ENCODE measurements at regions not wholly inside any gene's neighbourhood (a gene's known extent, or its start where the extent isn't known, plus 50 kb on each side); places are given as distances from the start of the nearest gene placed in this dataset.

- Mint-ChIP-seq H3K9me3 (peaks cover 0 to 5% (median 2%) of the 10 kb centered on the region in 8 donors), H3K27me3 (no peaks in the 10 kb centered on the region), H3K27ac (no peak overlapping the region), H3K4me1 (no peaks in the 10 kb centered on the region), H3K4me3 (no peak overlapping the region), H3K36me3 (no peaks in the 10 kb centered on the region)
- Histone ChIP-seq H3K9me3 (ENCODE audit: control insufficient read depth in 1 of 2, low read length in 2 of 2) (no peaks in the 10 kb centered on the region), H3K36me3 (ENCODE audit: insufficient read depth, low read length) (no peaks in the 10 kb centered on the region), H3K27me3 (ENCODE audit: insufficient read depth, low read length) (no peaks in the 10 kb centered on the region), H3K4me3 (ENCODE audit: low read length in 2 of 2) (no peak overlapping the region), H3K27ac (ENCODE audit: low read depth, low read length) (no peak overlapping the region), H3K4me1 (ENCODE audit: insufficient read depth, low read length) (no peaks in the 10 kb centered on the region)
- CTCF ChIA-PET (ENCODE audit: partially characterized antibody): no interaction called here
- intact Hi-C loops (cut with micrococcal nuclease): no loop called here
- POLR2A ChIA-PET (ENCODE audit: partially characterized antibody): no interaction called here
- DNase-seq: no peak
These were observed 284.5 kb downstream of the MAT2B start for GRCh38 chr5:163789870-163790269.

- CTCF ChIA-PET (ENCODE audit: partially characterized antibody): no interaction called here
- Histone ChIP-seq H3K27ac (ENCODE audit: low read depth, low read length) (no peak overlapping the region), H3K4me1 (ENCODE audit: insufficient read depth, low read length) (no peaks in the 10 kb centered on the region), H3K9me3 (ENCODE audit: control insufficient read depth in 1 of 2, low read length in 2 of 2) (no peaks in the 10 kb centered on the region), H3K27me3 (ENCODE audit: insufficient read depth, low read length) (no peaks in the 10 kb centered on the region), H3K36me3 (ENCODE audit: insufficient read depth, low read length) (no peaks in the 10 kb centered on the region), H3K4me3 (ENCODE audit: low read length in 2 of 2) (no peak overlapping the region)
- Mint-ChIP-seq H3K4me3 (no peak overlapping the region), H3K4me1 (no peaks in the 10 kb centered on the region), H3K27ac (no peak overlapping the region), H3K9me3 (peaks cover 0 to 7% (median 2%) of the 10 kb centered on the region in 8 donors), H3K36me3 (no peaks in the 10 kb centered on the region), H3K27me3 (no peaks in the 10 kb centered on the region)
- intact Hi-C loops (cut with micrococcal nuclease): no loop called here
- no peak for DNase-seq
- POLR2A ChIA-PET (ENCODE audit: partially characterized antibody): no interaction called here
These were observed 285.1 kb downstream of the MAT2B start for GRCh38 chr5:163790497-163790896.

- peaks cover 0 to 5% (median 2%) of the 10 kb centered on the region in 8 donors for H3K9me3 Mint-ChIP-seq
- H3K27me3 ChIP-seq (ENCODE audit: insufficient read depth, low read length): no peaks in the 10 kb centered on the region
These were observed 289.6 kb downstream of the MAT2B start for GRCh38 chr5:163794993-163795392.

GRCh38 chr5:163807781-163808180 is 302.4 kb downstream of the MAT2B start:
- POLR2A ChIA-PET (ENCODE audit: partially characterized antibody): no interaction called here

More at GRCh38 chr5:163794993-163795392, 289.6 kb downstream of the MAT2B start:
- intact Hi-C loops (cut with micrococcal nuclease): no loop called here
- Mint-ChIP-seq H3K4me3 (no peak overlapping the region), H3K36me3 (no peaks in the 10 kb centered on the region), H3K27me3 (no peaks in the 10 kb centered on the region), H3K4me1 (no peaks in the 10 kb centered on the region), H3K27ac (no peak overlapping the region)
- no peaks in the 10 kb centered on the region for H3K9me3 ChIP-seq (ENCODE audit: control insufficient read depth in 1 of 2, low read length in 2 of 2)
- ChIA-PET POLR2A (ENCODE audit: partially characterized antibody) (no interaction called here), CTCF (ENCODE audit: partially characterized antibody) (no interaction called here)
- H3K36me3 ChIP-seq (ENCODE audit: insufficient read depth, low read length): no peaks in the 10 kb centered on the region
- DNase-seq: no peak
- H3K4me1 ChIP-seq (ENCODE audit: insufficient read depth, low read length): no peaks in the 10 kb centered on the region
- H3K4me3 ChIP-seq (ENCODE audit: low read length in 2 of 2): no peak overlapping the region
- no peak overlapping the region for H3K27ac ChIP-seq (ENCODE audit: low read depth, low read length)

GRCh38 chr5:163809473-163809872 is 304.1 kb downstream of the MAT2B start:
- no peaks in the 10 kb centered on the region for H3K36me3 Mint-ChIP-seq
- intact Hi-C loops (cut with micrococcal nuclease): no loop called here
- Histone ChIP-seq H3K36me3 (ENCODE audit: insufficient read depth, low read length) (no peaks in the 10 kb centered on the region), H3K27me3 (ENCODE audit: insufficient read depth, low read length) (no peaks in the 10 kb centered on the region), H3K4me3 (ENCODE audit: low read length in 2 of 2) (no peak overlapping the region), H3K27ac (ENCODE audit: low read depth, low read length) (no peak overlapping the region), H3K4me1 (ENCODE audit: insufficient read depth, low read length) (no peaks in the 10 kb centered on the region), H3K9me3 (ENCODE audit: control insufficient read depth in 1 of 2, low read length in 2 of 2) (no peaks in the 10 kb centered on the region)
- no peak for DNase-seq
- H3K27ac Mint-ChIP-seq: no peak overlapping the region
- H3K9me3 Mint-ChIP-seq: peaks cover 0 to 4% (median 0%) of the 10 kb centered on the region in 8 donors
- ChIA-PET CTCF (ENCODE audit: partially characterized antibody) (no interaction called here), POLR2A (ENCODE audit: partially characterized antibody) (no interaction called here)
- no peak overlapping the region for H3K4me3 Mint-ChIP-seq
- no peaks in the 10 kb centered on the region for H3K4me1 Mint-ChIP-seq
- no peaks in the 10 kb centered on the region for H3K27me3 Mint-ChIP-seq

More at GRCh38 chr5:163807781-163808180, 302.4 kb downstream of the MAT2B start:
- no peaks in the 10 kb centered on the region for H3K9me3 ChIP-seq (ENCODE audit: control insufficient read depth in 1 of 2, low read length in 2 of 2)
- Mint-ChIP-seq H3K4me3 (no peak overlapping the region), H3K27me3 (no peaks in the 10 kb centered on the region), H3K36me3 (no peaks in the 10 kb centered on the region), H3K4me1 (no peaks in the 10 kb centered on the region), H3K9me3 (peaks cover 0 to 4% (median 0%) of the 10 kb centered on the region in 8 donors), H3K27ac (no peak overlapping the region)
- no peaks in the 10 kb centered on the region for H3K36me3 ChIP-seq (ENCODE audit: insufficient read depth, low read length)
- H3K27me3 ChIP-seq (ENCODE audit: insufficient read depth, low read length): no peaks in the 10 kb centered on the region
- CTCF ChIA-PET (ENCODE audit: partially characterized antibody): no interaction called here
- DNase-seq: no peak
- no peaks in the 10 kb centered on the region for H3K4me1 ChIP-seq (ENCODE audit: insufficient read depth, low read length)
- intact Hi-C loops (cut with micrococcal nuclease): no loop called here
- H3K27ac ChIP-seq (ENCODE audit: low read depth, low read length): no peak overlapping the region
- no peak overlapping the region for H3K4me3 ChIP-seq (ENCODE audit: low read length in 2 of 2)

GRCh38 chr5:163813900-163814299 is 308.5 kb downstream of the MAT2B start:
- H3K27me3 ChIP-seq (ENCODE audit: insufficient read depth, low read length): no peaks in the 10 kb centered on the region
- no peak overlapping the region for H3K4me3 ChIP-seq (ENCODE audit: low read length in 2 of 2)
- intact Hi-C loops (cut with micrococcal nuclease): no loop called here
- no peak for DNase-seq
- H3K4me1 ChIP-seq (ENCODE audit: insufficient read depth, low read length): no peaks in the 10 kb centered on the region
- H3K4me1 Mint-ChIP-seq: no peaks in the 10 kb centered on the region
- H3K9me3 Mint-ChIP-seq: peaks cover 0 to 7% (median 4%) of the 10 kb centered on the region in 8 donors
- H3K4me3 Mint-ChIP-seq: no peak overlapping the region
- ChIA-PET CTCF (ENCODE audit: partially characterized antibody) (no interaction called here), POLR2A (ENCODE audit: partially characterized antibody) (no interaction called here)
- H3K36me3 ChIP-seq (ENCODE audit: insufficient read depth, low read length): no peaks in the 10 kb centered on the region
- no peak overlapping the region for H3K27ac ChIP-seq (ENCODE audit: low read depth, low read length)
- no peaks in the 10 kb centered on the region for H3K36me3 Mint-ChIP-seq
- H3K27me3 Mint-ChIP-seq: no peaks in the 10 kb centered on the region
- H3K9me3 ChIP-seq (ENCODE audit: control insufficient read depth in 1 of 2, low read length in 2 of 2): no peaks in the 10 kb centered on the region
- no peak overlapping the region for H3K27ac Mint-ChIP-seq

GRCh38 chr5:163815240-163815791 is 309.9 kb downstream of the MAT2B start:
- Histone ChIP-seq H3K9me3 (ENCODE audit: control insufficient read depth in 1 of 2, low read length in 2 of 2) (no peaks in the 10 kb centered on the region), H3K4me1 (ENCODE audit: insufficient read depth, low read length) (no peaks in the 10 kb centered on the region), H3K36me3 (ENCODE audit: insufficient read depth, low read length) (no peaks in the 10 kb centered on the region), H3K27me3 (ENCODE audit: insufficient read depth, low read length) (no peaks in the 10 kb centered on the region), H3K27ac (ENCODE audit: low read depth, low read length) (no peak overlapping the region), H3K4me3 (ENCODE audit: low read length in 2 of 2) (no peak overlapping the region)
- DNase-seq: no peak
- intact Hi-C loops (cut with micrococcal nuclease): no loop called here
- Mint-ChIP-seq H3K4me3 (no peak overlapping the region), H3K9me3 (peaks cover 3 to 15% (median 7%) of the 10 kb centered on the region in 8 donors), H3K36me3 (no peaks in the 10 kb centered on the region), H3K4me1 (no peaks in the 10 kb centered on the region), H3K27ac (no peak overlapping the region), H3K27me3 (no peaks in the 10 kb centered on the region)
- ChIA-PET POLR2A (ENCODE audit: partially characterized antibody) (no interaction called here), CTCF (ENCODE audit: partially characterized antibody) (no interaction called here)

GRCh38 chr5:163821142-163821541 is 315.7 kb downstream of the MAT2B start:
- Histone ChIP-seq H3K27me3 (ENCODE audit: insufficient read depth, low read length) (no peaks in the 10 kb centered on the region), H3K4me1 (ENCODE audit: insufficient read depth, low read length) (no peaks in the 10 kb centered on the region), H3K27ac (ENCODE audit: low read depth, low read length) (no peak overlapping the region), H3K36me3 (ENCODE audit: insufficient read depth, low read length) (no peaks in the 10 kb centered on the region), H3K4me3 (ENCODE audit: low read length in 2 of 2) (no peak overlapping the region), H3K9me3 (ENCODE audit: control insufficient read depth in 1 of 2, low read length in 2 of 2) (no peaks in the 10 kb centered on the region)
- Mint-ChIP-seq H3K9me3 (peaks cover 4 to 26% (median 20%) of the 10 kb centered on the region in 8 donors), H3K27ac (no peak overlapping the region), H3K27me3 (no peaks in the 10 kb centered on the region), H3K36me3 (no peaks in the 10 kb centered on the region), H3K4me3 (no peak overlapping the region), H3K4me1 (no peaks in the 10 kb centered on the region)
- POLR2A ChIA-PET (ENCODE audit: partially characterized antibody): no interaction called here
- CTCF ChIA-PET (ENCODE audit: partially characterized antibody): no interaction called here
- DNase-seq: no peak
- intact Hi-C loops (cut with micrococcal nuclease): no loop called here

Data from CD4-positive, alpha-beta memory T cell (primary cell).